Tibial nerve (tissue), 4 donors: ENCODE measurements at regions not wholly inside any gene's neighbourhood (a gene's known extent, or its start where the extent isn't known, plus 50 kb on each side); places are given as distances from the start of the nearest gene placed in this dataset.

ENCODE experiments used
- DNase-seq, 2 donors: peaks; one replicate each; pipeline ENCODE4 v3.0.0-alpha.2; 2019; ENCODE audit warnings: low spot score in 2 of 2
- H3K27ac ChIP-seq, 4 donors: fragments of 200-600 bp; sonication (generic) in 3 of 4; one replicate each; pipeline ENCODE4 v1.5.1; 2017 to 2019; ENCODE audit warnings: mild to moderate bottlenecking in 1 of 4
- H3K27me3 ChIP-seq, 2 donors: fragments of 200-600 bp; sonication (generic) in 1 of 2; one replicate each; pipeline versions ENCODE4 v1.5.1 to v1.6.0; 2017 to 2019
- H3K36me3 ChIP-seq, 3 donors: fragments of 200-600 bp; sonication (generic); one replicate each; pipeline ENCODE4 v1.5.1; 2018 to 2019
- H3K4me1 ChIP-seq, 4 donors: fragments of 200-600 bp; sonication (generic) in 3 of 4; one replicate each; pipeline ENCODE4 v1.5.1; 2017 to 2019
- H3K4me3 ChIP-seq, 4 donors: fragments of 200-600 bp; sonication (generic) in 3 of 4; one replicate each; pipeline ENCODE4 v1.5.1; 2017 to 2019; ENCODE audit warnings: mild to moderate bottlenecking in 1 of 4, moderate library complexity in 1 of 4
- H3K9me3 ChIP-seq, 4 donors: fragments of 200-600 bp; sonication (generic) in 3 of 4; one replicate each; pipeline ENCODE4 v1.5.1; 2017 to 2019
- EP300 ChIP-seq, 2 donors: sonication (generic); formaldehyde crosslinking; IDR thresholded peaks; one replicate each; pipeline ENCODE4 v1.6.1; 2017; ENCODE audit warnings: antibody characterized with exemption in 2 of 2, mild to moderate bottlenecking in 1 of 2
- POLR2A ChIP-seq, 2 donors: fragments of 450-650 bp; IDR thresholded peaks; one replicate each; pipeline ENCODE4 v1.6.1; 2017; ENCODE audit warnings: antibody characterized with exemption in 2 of 2, mild to moderate bottlenecking in 2 of 2, moderate library complexity in 2 of 2
- WGBS, 2 donors: methylation state at CpG; one replicate each; pipeline ENCODE4 v1.1.5; 2018; 5-methylcytosine and 5-hydroxymethylcytosine counted together
- TF ChIP-seq, protein P1 (sequence below), 5 experiments: fragments of 200-600 bp in 3 of 5; fragments of 450-650 bp in 2 of 5; sonication (generic) in 3 of 5; IDR thresholded peaks; one replicate each; pipeline ENCODE4 v1.5.1; 2016 to 2019; ENCODE audit warnings: antibody characterized with exemption in 5 of 5, mild to moderate bottlenecking in 3 of 5, moderate library complexity in 2 of 5

DNA sequence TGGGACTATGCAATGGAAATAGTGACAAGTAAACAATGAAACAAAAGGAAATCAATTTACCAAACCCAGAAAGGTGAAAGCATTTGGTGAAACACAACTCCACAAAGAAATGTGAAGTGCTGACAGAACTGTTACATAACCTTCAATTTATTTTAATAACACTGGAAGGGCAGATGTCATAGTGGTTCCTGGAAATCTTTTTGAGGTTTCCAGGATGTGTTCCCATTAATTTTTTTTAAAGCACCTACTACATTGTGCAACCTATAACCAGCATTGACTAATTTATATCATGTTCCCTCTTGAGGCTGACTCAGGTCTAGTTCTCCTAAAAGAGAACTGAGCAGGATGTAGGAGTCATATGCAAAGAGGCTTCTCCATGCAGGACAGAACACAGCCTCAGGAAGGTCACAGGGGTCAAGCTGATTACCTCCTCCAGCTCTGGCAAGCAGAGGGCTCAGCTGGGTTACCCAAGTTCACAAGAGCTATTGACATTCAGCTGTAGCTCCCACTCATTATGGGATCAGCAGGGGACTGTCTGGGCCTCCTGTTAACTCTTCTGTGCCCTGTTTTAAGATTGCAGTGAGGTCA is 157.1 kb upstream of the NRIP1 start:
- no peak for TF ChIP-seq POLR2A (IDR thresholded peaks at IDR 0.05)
- TF ChIP-seq EP300 (IDR thresholded peaks at IDR 0.05): peak in 1 of 2 donors; percentile 52
- DNase-seq: no peak
- Histone ChIP-seq H3K27ac (no peak overlapping the region), H3K36me3 (no peaks in the 10 kb centered on the region), H3K27me3 (no peaks in the 10 kb centered on the region), H3K4me1 (peaks cover 0 to 14% (median 0%) of the 10 kb centered on the region in 4 donors), H3K4me3 (no peak overlapping the region), H3K9me3 (no peaks in the 10 kb centered on the region)

DNA sequence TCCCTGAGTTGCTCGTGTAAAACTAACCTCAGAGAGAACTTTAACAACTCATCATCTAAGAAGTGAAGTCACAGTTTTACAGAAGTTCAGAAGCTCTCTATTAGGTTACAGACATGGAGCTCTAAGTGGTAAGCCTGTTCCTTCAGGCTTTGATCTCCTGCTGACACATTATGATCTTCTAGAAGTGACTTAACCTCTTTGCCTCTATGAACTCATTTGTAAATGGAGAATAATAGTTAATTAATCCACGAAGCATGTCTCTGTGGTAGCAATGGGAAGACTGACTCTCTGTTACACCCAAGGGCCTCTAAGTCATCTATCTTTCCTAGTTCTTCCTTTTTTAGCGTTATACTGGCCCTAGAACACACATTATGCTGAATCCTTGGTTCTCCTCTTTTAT is 157.9 kb upstream of the NRIP1 start:
- no peaks in the 10 kb centered on the region for H3K36me3 ChIP-seq
- no peak for DNase-seq
- 18 to 33% methylated on average over 3 of the region's 3 CpGs for WGBS, 2 donors

DNA sequence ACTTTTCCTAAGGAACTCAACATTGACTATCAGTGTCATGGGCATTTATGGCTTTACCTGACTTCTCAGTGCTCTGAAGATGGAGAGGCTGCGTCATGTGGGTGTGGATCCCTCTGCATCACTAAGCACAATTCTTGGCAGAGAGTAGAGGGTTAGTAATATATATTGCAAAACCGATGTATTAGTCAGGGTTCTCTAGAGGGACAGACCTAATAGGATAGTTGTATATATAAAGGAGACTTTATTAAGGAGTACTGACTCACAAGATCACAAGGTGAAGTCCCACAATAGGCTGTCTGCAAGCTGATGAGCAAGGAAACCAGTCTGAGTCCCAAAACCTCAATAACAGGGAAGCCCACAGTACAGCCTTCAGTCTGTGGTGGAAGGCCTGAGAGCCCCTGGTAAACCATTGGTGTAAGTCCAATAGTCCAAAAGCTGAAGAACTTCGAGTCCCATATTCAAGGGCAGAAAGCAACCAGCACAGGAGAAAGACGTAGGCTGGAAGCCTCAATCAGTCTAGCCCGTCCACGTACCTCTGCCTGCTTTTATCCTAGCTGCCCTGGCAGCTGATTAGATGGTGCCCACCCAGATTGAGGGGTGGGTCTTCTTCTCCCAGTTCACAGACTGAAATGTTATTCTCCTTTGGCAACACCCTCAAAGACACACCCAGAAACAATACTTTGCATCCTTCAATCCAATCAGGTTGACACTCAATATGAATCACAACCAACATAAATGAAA is 159.7 kb upstream of the NRIP1 start:
- no peak for TF ChIP-seq POLR2A (IDR thresholded peaks at IDR 0.05)
- no peak for TF ChIP-seq EP300 (IDR thresholded peaks at IDR 0.05)
- TF ChIP-seq, protein P1, sequence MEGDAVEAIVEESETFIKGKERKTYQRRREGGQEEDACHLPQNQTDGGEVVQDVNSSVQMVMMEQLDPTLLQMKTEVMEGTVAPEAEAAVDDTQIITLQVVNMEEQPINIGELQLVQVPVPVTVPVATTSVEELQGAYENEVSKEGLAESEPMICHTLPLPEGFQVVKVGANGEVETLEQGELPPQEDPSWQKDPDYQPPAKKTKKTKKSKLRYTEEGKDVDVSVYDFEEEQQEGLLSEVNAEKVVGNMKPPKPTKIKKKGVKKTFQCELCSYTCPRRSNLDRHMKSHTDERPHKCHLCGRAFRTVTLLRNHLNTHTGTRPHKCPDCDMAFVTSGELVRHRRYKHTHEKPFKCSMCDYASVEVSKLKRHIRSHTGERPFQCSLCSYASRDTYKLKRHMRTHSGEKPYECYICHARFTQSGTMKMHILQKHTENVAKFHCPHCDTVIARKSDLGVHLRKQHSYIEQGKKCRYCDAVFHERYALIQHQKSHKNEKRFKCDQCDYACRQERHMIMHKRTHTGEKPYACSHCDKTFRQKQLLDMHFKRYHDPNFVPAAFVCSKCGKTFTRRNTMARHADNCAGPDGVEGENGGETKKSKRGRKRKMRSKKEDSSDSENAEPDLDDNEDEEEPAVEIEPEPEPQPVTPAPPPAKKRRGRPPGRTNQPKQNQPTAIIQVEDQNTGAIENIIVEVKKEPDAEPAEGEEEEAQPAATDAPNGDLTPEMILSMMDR (IDR thresholded peaks at IDR 0.05): no peak
- Histone ChIP-seq H3K27me3 (no peaks in the 10 kb centered on the region), H3K9me3 (no peaks in the 10 kb centered on the region), H3K4me3 (no peak overlapping the region), H3K27ac (no peak overlapping the region), H3K36me3 (no peaks in the 10 kb centered on the region), H3K4me1 (peaks cover 0 to 14% (median 0%) of the 10 kb centered on the region in 4 donors)
- WGBS, 2 donors: 89 to 96% methylated on average over 6 of the region's 6 CpGs
- no peak for DNase-seq

More for the DNA sequence above, 157.9 kb upstream of the NRIP1 start:
- TF ChIP-seq POLR2A (IDR thresholded peaks at IDR 0.05): no peak
- TF ChIP-seq, protein P1 (IDR thresholded peaks at IDR 0.05): no peak
- Histone ChIP-seq H3K27me3 (no peaks in the 10 kb centered on the region), H3K27ac (no peak overlapping the region), H3K4me3 (no peak overlapping the region), H3K4me1 (peaks cover 0 to 14% (median 0%) of the 10 kb centered on the region in 4 donors), H3K9me3 (no peaks in the 10 kb centered on the region)

DNA sequence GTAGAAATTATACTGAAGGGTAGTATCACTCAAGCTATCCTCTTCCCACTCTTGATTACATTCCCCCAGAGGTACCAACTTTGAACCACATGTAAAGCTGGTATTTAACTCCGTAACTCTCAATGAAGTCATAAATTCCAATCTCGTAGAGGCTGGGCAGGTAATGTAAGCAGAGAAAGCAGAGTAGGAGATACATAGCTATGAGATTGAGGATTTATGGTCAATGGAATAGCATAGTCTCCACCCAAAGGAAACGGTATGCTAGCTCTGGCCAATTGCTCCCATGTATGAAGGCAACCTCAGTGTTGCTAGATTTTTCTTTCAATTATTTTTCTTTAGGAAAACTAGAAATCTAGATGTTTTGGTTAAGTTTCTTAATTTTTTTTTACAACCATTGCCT is 163.1 kb upstream of the NRIP1 start:
- Histone ChIP-seq H3K9me3 (no peaks in the 10 kb centered on the region), H3K4me3 (no peak overlapping the region), H3K36me3 (no peaks in the 10 kb centered on the region), H3K27ac (no peak overlapping the region), H3K27me3 (no peaks in the 10 kb centered on the region), H3K4me1 (no peaks in the 10 kb centered on the region)
- TF ChIP-seq EP300 (IDR thresholded peaks at IDR 0.05) (no peak), POLR2A (IDR thresholded peaks at IDR 0.05) (no peak)
- TF ChIP-seq, protein P1 (IDR thresholded peaks at IDR 0.05): no peak
- 70 to 81% methylated on average over 3 of the region's 3 CpGs for WGBS, 2 donors
- no peak for DNase-seq

DNA sequence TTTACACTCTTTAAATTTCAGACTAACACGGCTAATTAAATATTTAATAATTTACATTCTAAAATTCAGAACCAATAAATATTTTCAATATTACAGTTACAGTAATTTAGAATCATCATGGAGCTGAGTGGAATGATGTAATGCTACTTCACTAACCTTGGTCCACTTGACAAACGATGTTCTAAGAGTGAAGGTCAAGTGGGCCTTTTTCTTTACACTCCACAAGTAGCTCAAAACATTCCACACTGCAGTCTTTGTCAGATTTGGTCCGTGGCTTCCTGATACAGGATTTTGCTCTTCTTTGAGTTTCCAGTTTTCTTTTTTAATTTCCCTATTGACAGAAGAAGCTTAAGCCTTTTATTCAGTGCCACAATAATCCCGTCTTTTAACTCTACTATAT is 164.6 kb upstream of the NRIP1 start:
- Histone ChIP-seq H3K9me3 (no peaks in the 10 kb centered on the region), H3K27me3 (no peaks in the 10 kb centered on the region), H3K27ac (no peak overlapping the region), H3K4me1 (no peaks in the 10 kb centered on the region), H3K4me3 (no peak overlapping the region), H3K36me3 (no peaks in the 10 kb centered on the region)
- WGBS, 2 donors: 65 to 66% methylated on average over 4 of the region's 4 CpGs
- DNase-seq: no peak
- TF ChIP-seq POLR2A (IDR thresholded peaks at IDR 0.05) (no peak), EP300 (IDR thresholded peaks at IDR 0.05) (no peak)
- TF ChIP-seq, protein P1 (IDR thresholded peaks at IDR 0.05): no peak
